ENCODE measurements at regions not wholly inside any gene's neighbourhood (a gene's known extent, or its start where the extent isn't known, plus 50 kb on each side); places are given as distances from the start of the nearest gene placed in this dataset.

- no peak for TF ChIP-seq POLR2AphosphoS5 (IDR thresholded peaks at IDR 0.05; ENCODE audit: low read depth, low read length)
- no peak for TF ChIP-seq SIN3A (IDR thresholded peaks at IDR 0.05; ENCODE audit: borderline replicate concordance, insufficient read depth, low read length)
- TF ChIP-seq, protein P1, sequence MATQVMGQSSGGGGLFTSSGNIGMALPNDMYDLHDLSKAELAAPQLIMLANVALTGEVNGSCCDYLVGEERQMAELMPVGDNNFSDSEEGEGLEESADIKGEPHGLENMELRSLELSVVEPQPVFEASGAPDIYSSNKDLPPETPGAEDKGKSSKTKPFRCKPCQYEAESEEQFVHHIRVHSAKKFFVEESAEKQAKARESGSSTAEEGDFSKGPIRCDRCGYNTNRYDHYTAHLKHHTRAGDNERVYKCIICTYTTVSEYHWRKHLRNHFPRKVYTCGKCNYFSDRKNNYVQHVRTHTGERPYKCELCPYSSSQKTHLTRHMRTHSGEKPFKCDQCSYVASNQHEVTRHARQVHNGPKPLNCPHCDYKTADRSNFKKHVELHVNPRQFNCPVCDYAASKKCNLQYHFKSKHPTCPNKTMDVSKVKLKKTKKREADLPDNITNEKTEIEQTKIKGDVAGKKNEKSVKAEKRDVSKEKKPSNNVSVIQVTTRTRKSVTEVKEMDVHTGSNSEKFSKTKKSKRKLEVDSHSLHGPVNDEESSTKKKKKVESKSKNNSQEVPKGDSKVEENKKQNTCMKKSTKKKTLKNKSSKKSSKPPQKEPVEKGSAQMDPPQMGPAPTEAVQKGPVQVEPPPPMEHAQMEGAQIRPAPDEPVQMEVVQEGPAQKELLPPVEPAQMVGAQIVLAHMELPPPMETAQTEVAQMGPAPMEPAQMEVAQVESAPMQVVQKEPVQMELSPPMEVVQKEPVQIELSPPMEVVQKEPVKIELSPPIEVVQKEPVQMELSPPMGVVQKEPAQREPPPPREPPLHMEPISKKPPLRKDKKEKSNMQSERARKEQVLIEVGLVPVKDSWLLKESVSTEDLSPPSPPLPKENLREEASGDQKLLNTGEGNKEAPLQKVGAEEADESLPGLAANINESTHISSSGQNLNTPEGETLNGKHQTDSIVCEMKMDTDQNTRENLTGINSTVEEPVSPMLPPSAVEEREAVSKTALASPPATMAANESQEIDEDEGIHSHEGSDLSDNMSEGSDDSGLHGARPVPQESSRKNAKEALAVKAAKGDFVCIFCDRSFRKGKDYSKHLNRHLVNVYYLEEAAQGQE (IDR thresholded peaks at IDR 0.05; ENCODE audit: insufficient read depth in 1 of 2, low read depth in 2 of 2, low read length in 2 of 2), result no peak
- no peak for TF ChIP-seq TAF1 (IDR thresholded peaks at IDR 0.05; ENCODE audit: borderline replicate concordance, insufficient read depth, low read length)
These were observed 193.0 kb upstream of the RGPD4 start for GRCh38 chr2:107633580-107634147.
